Prostate gland (tissue), 2 donors: ENCODE measurements at regions not wholly inside any gene's neighbourhood (a gene's known extent, or its start where the extent isn't known, plus 50 kb on each side); places are given as distances from the start of the nearest gene placed in this dataset.

Experiments
- DNase-seq: peaks from one replicate; pipeline ENCODE4 v3.0.0-alpha.2; 2019; ENCODE audit warnings: low spot score
- H3K27ac ChIP-seq, 2 donors: fragments of 200-600 bp; sonication (generic); 2 replicates each; pipeline ENCODE4 v1.5.1; 2017 to 2019
- H3K27me3 ChIP-seq: fragments of 200-600 bp; sonication (generic); replicated peaks from 2 replicates; pipeline ENCODE4 v1.5.1; 2019; ENCODE audit not compliant: insufficient read depth
- H3K36me3 ChIP-seq, 2 donors: fragments of 200-600 bp; sonication (generic); 1 replicate in 1 of 2; 2 replicates in 1 of 2; pipeline versions ENCODE4 v1.5.1 to v1.8.1; 2017 to 2019
- H3K4me1 ChIP-seq: fragments of 200-600 bp; sonication (generic); replicated peaks from 2 replicates; pipeline ENCODE4 v1.5.1; 2019
- H3K4me3 ChIP-seq, 2 donors: fragments of 200-600 bp; sonication (generic); 2 replicates each; pipeline ENCODE4 v1.5.1; 2017 to 2019
- H3K9me3 ChIP-seq: fragments of 200-600 bp; sonication (generic); 2 replicates; pipeline ENCODE4 v1.5.1; 2017
- POLR2A ChIP-seq: fragments of 450-650 bp; IDR thresholded peaks from one replicate; pipeline ENCODE4 v1.6.1; 2016; ENCODE audit warnings: antibody characterized with exemption, mild to moderate bottlenecking
- POLR2AphosphoS5 ChIP-seq: sonication (generic); formaldehyde crosslinking; IDR thresholded peaks from one replicate; pipeline ENCODE4 v1.6.1; 2017; ENCODE audit warnings: antibody characterized with exemption
- WGBS: methylation state at CpG from one replicate; pipeline ENCODE4 v1.1.5; 2018; 5-methylcytosine and 5-hydroxymethylcytosine counted together
- intact Hi-C: fragments of 100-400 bp; cut with DNase I; formaldehyde crosslinking; loops from one replicate; pipeline ENCODE4 v1.14.2; 2022
- TF ChIP-seq, protein P1 (sequence below), 4 experiments: fragments of 200-600 bp in 2 of 4; fragments of 450-650 bp in 2 of 4; sonication (generic) in 2 of 4; IDR thresholded peaks; 1 replicate in 3 of 4; 2 replicates in 1 of 4; pipeline ENCODE4 v1.5.1; 2016 to 2019; ENCODE audit warnings: antibody characterized with exemption in 4 of 4, mild to moderate bottlenecking in 2 of 4, moderate library complexity in 2 of 4

- TF ChIP-seq POLR2A (no peak), POLR2AphosphoS5 (no peak)
- TF ChIP-seq, protein P1, sequence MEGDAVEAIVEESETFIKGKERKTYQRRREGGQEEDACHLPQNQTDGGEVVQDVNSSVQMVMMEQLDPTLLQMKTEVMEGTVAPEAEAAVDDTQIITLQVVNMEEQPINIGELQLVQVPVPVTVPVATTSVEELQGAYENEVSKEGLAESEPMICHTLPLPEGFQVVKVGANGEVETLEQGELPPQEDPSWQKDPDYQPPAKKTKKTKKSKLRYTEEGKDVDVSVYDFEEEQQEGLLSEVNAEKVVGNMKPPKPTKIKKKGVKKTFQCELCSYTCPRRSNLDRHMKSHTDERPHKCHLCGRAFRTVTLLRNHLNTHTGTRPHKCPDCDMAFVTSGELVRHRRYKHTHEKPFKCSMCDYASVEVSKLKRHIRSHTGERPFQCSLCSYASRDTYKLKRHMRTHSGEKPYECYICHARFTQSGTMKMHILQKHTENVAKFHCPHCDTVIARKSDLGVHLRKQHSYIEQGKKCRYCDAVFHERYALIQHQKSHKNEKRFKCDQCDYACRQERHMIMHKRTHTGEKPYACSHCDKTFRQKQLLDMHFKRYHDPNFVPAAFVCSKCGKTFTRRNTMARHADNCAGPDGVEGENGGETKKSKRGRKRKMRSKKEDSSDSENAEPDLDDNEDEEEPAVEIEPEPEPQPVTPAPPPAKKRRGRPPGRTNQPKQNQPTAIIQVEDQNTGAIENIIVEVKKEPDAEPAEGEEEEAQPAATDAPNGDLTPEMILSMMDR (IDR thresholded peaks at IDR 0.05) = no peak
- no peak overlapping the region for H3K4me3 ChIP-seq
- H3K9me3 ChIP-seq = no peaks in the 10 kb centered on the region
- no peak for DNase-seq
- no peak overlapping the region for H3K27ac ChIP-seq
- WGBS = 91% methylated on average over 1 of the region's 1 CpG
- H3K36me3 ChIP-seq = no peaks in the 10 kb centered on the region
- no peaks in the 10 kb centered on the region for H3K27me3 ChIP-seq
- intact Hi-C loops = no loop called here
- H3K4me1 ChIP-seq = no peaks in the 10 kb centered on the region
Observed at GRCh38 chr1:166221316-166221715, 54.5 kb upstream of the FAM78B start.

- TF ChIP-seq, protein P1 (IDR thresholded peaks at IDR 0.05) = no peak
- no peak for TF ChIP-seq POLR2A
- TF ChIP-seq POLR2AphosphoS5 = no peak
- H3K36me3 ChIP-seq = no peaks in the 10 kb centered on the region
- H3K4me1 ChIP-seq = no peaks in the 10 kb centered on the region
- intact Hi-C loops = no loop called here
- no peaks in the 10 kb centered on the region for H3K27me3 ChIP-seq
- H3K4me3 ChIP-seq = no peak overlapping the region
- no peaks in the 10 kb centered on the region for H3K9me3 ChIP-seq
- 75% methylated on average over 6 of the region's 6 CpGs for WGBS
- H3K27ac ChIP-seq = no peak overlapping the region
- no peak for DNase-seq
Observed at GRCh38 chr1:166233750-166234366, 67.1 kb upstream of the FAM78B start.

- H3K27me3 ChIP-seq = no peaks in the 10 kb centered on the region
- 68% methylated on average over 2 of the region's 2 CpGs for WGBS
- no peak overlapping the region for H3K27ac ChIP-seq
- DNase-seq = no peak
- H3K4me1 ChIP-seq = no peaks in the 10 kb centered on the region
- no peaks in the 10 kb centered on the region for H3K36me3 ChIP-seq
- TF ChIP-seq, protein P1 (IDR thresholded peaks at IDR 0.05) = no peak
- H3K9me3 ChIP-seq = no peaks in the 10 kb centered on the region
- no peak overlapping the region for H3K4me3 ChIP-seq
- intact Hi-C loops = no loop called here
Observed at GRCh38 chr1:166235728-166236127, 68.9 kb upstream of the FAM78B start.

GRCh38 chr1:166237675-166238074, 70.9 kb upstream of the FAM78B start:
- Histone ChIP-seq H3K27me3 (no peaks in the 10 kb centered on the region), H3K27ac (no peak overlapping the region), H3K4me1 (no peaks in the 10 kb centered on the region), H3K4me3 (no peak overlapping the region), H3K9me3 (no peaks in the 10 kb centered on the region), H3K36me3 (no peaks in the 10 kb centered on the region)
- intact Hi-C loops = no loop called here
- TF ChIP-seq POLR2A (no peak), POLR2AphosphoS5 (no peak)
- TF ChIP-seq, protein P1 (IDR thresholded peaks at IDR 0.05) = no peak
- no peak for DNase-seq
- 48% methylated on average over 1 of the region's 1 CpG for WGBS

- H3K27me3 ChIP-seq = no peaks in the 10 kb centered on the region
- no peaks in the 10 kb centered on the region for H3K36me3 ChIP-seq
- H3K27ac ChIP-seq = no peak overlapping the region
- no peaks in the 10 kb centered on the region for H3K4me1 ChIP-seq
- intact Hi-C loops = no loop called here
- H3K4me3 ChIP-seq = no peak overlapping the region
- DNase-seq = no peak
- TF ChIP-seq POLR2A (no peak), POLR2AphosphoS5 (no peak)
- TF ChIP-seq, protein P1 (IDR thresholded peaks at IDR 0.05) = no peak
- H3K9me3 ChIP-seq = no peaks in the 10 kb centered on the region
Observed at GRCh38 chr1:166253076-166253779, 86.4 kb upstream of the FAM78B start.
